Femur (tissue), 1 donor: ENCODE measurements at regions not wholly inside any gene's neighbourhood (a gene's known extent, or its start where the extent isn't known, plus 50 kb on each side); places are given as distances from the start of the nearest gene placed in this dataset.
"Not testable (repeated sequence)": the region's sequence is repeated elsewhere in the genome, so short reads cannot be mapped to it uniquely, and the experiment has no call there.

Experiments used
- DNase-seq: peaks from one replicate; pipeline ENCODE4 v3.0.0-alpha.2; 2017

DNA sequence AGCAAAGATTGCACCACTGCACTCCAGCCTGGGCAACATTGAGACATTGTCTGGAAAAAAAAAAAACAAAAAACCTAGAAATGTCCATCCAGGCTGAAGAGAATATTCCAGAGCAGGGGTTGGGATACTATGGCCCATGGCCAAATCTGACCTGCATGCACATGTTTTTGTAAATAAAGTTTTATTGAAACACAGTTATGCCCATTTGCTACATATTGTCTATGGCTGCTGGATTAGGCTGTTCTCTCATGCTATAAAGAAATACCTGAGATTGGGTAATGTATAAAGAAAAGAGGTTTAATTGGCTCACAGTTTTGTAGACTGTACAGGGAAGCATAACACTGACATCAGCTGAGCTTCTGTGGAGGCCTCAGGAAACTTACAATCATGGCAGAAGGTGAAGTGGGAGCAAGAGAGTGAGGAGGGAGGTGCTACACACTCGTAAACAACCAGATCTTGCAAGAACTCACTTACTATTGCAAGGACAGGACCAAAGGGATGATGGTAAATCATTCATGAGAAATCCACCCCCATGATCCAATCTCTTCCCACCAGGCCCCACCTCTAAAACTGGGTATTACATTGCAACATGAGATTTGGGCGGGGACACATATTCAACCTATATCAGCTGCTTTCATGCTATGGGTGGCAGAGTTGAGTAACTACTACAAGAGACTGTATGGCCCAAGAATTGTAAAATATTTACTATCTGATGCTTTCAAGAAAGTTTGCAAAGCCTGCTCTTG is 137.8 kb upstream of the ROPN1B start:
- DNase-seq = not testable (repeated sequence)

- DNase-seq = not testable (repeated sequence)
These were observed 133.4 kb upstream of the ROPN1B start for GRCh38 chr3:125835562-125835961.

DNA sequence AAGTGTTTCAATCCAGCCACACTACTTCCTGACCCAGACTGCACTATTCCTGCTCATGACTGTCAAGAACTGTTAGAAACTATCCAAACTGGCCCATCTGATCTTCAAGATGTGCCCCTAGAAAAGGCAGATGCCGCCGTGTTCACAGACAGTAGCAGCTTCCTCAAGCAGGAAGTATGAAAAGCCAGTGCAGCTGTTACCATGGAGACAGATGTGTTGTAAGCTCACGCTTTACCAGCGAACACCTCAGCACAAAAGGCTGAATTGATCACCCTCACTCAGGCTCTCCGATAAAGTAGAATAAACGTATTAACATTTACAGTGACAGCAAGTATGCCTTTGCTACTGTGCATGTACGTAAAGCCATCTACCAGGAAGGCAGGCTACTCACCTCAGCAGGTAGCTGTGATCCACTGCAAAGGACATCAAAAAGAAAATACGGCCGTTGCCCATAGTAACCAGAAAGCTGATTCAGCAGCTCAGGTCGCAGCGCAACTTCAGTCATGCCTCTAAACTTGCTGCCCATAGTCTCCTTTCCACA is 132.9 kb upstream of the ROPN1B start:
- not testable (repeated sequence) for DNase-seq

DNA sequence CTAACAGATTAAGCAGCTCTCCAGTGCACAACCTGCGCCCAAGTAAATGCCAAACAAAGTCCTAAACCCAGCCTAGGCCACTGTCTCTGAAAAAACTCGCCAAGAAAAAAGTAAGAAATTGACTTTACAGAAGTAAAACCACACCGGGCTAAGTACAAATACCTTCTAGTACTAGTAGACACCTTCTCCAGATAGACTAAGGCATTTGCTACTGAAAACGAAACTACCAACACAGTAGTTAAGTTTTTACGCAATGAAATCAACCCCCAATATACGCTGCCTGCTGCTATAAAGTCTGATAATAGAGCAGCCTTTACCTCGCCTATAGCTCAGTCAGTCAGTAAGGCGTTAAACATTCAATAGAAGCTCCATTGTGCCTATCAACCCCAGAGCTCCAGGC is 132.2 kb upstream of the ROPN1B start:
- DNase-seq = not testable (repeated sequence)

DNA sequence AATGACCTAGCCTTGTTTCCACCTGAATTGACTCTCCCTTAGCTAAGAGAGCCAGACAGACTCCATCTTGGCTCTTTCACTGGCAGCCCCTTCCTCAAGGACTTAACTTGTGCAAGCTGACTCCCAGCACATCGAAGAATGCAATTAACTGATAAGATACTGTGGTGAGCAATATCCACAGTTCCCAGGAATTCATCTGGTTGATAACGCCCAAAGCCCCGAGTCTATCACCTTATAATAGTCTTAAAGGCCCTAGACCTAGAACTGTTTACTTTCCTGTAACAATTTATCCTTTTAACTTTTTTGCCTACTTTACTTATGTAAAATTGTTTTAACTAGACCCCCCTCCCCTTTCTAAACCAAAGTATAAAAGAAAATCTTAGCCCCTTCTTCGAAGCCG is 130.1 kb upstream of the ROPN1B start:
- DNase-seq = not testable (repeated sequence)

DNA sequence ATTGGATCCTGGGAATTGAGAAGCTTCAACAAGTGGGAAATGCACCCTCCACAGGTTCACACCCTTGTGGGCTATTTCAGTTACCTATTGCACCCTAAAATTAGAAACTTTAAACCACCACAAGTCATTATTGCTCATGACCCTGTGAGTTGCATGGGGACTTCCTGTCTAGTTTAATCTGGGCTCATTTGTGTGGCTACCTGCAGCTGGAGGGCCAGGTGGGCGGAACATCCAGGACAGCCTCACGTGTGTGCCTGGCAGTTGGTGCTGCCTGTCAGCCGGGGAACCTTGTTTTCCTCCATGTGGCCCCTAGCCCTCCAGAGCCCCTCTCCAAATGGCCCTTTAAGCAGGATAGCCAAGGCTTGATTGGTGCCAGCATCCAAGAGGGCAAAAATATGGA is 128.5 kb upstream of the ROPN1B start:
- DNase-seq = not testable (repeated sequence)

DNA sequence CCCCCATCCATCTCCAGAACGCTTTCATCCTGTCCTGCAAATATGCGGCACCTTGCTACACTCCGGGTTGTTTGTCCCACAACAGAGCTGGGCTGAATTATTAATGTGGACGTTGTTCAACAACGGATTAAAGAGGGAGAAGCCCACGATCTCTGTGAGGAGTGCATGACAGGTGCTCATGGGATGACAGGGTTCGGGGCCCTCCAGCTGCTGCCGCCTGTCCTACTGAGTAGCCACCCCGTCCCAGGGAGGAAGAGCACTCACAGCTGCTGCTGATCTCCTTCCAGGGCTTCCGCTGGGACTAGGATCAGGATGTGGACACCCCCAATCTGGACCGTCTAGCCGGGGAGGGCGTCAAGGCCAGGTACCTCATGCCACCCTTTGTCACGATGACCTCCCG is 121.0 kb upstream of the ROPN1B start:
- DNase-seq = peak; percentile 40

- DNase-seq = not testable (repeated sequence)
These were observed 114.0 kb upstream of the ROPN1B start for GRCh38 chr3:125855006-125855405.

- DNase-seq = not testable (repeated sequence)
These were observed 108.4 kb upstream of the ROPN1B start for GRCh38 chr3:125860547-125860946.

DNA sequence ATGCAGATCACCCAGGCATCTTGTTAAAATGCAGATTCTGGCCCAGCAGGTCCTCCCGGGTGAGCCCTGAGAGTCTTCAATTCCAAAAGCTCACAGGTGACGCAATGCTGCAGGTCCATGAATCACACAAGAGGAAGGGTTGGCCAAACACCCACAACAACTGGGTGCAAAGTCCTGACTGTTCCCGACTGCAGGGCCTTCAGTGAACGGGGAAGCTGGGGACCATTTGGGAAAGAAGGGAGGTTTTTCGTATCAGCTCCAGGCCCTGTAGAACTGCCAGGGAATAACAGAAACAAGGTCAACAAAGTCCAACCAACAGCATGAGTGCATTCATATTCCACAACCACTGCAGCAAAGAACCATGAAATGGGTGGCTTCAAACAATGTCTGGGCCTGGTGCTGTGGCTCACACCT is 106.1 kb upstream of the ROPN1B start:
- DNase-seq = not testable (repeated sequence)

GRCh38 chr3:125864532-125864931 is 104.4 kb upstream of the ROPN1B start:
- DNase-seq = not testable (repeated sequence)

- DNase-seq = peak; percentile 70
These were observed 83.0 kb upstream of the ROPN1B start for GRCh38 chr3:125886006-125886405.

GRCh38 chr3:125899181-125899580 is 69.8 kb upstream of the ROPN1B start:
- not testable (repeated sequence) for DNase-seq

DNA sequence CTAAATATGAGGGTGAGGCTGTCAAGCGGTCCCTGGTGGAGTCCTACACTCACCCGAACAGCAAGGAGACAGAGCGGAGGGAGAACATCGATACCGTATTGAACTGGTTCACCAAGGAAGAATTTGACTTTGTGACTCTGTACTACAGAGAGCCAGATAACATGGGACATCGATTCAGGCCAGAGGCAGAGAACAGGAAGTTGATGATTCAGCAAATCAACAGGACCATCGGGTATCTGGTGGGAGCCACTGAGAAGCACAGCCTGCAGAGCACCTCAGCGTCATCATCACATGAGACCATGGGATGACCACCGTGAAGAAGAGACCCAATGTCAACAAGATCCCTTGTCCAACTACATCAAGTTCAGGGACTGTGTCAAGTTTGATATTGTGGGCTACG is 67.5 kb upstream of the ROPN1B start:
- DNase-seq = not testable (repeated sequence)

DNA sequence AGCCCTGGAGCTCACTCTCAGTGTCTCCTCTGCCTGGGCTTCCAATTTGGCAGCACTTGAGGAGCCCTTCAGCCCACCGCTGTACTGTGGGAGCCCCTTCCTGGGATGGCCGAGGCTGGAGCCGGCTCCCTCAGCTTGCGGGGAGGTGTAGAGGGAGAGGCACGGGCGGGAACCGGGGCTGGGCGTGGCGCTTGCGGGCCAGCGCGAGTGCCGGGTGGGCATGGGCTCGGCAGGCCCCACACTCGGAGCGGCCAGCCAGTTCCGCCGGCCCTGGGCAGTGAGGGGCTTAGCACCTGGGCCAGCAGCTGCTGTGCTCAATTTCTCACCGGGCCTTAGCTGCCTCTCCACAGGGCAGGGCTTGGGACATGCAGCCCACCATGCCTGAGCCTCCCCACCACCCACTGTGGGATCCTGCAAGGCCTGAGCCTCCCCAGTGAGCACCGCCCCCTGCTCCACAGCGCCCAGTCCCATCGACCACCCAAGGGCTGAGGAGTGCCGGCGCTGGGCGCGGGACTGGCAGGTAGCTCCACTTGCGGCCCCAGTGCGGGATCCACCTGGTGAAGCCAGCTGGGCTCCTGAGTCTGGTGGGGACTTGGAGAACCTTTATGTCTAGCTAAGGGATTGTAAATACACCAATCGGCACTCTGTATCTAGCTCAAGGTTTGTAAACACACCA is 65.1 kb upstream of the ROPN1B start:
- not testable (repeated sequence) for DNase-seq

DNA sequence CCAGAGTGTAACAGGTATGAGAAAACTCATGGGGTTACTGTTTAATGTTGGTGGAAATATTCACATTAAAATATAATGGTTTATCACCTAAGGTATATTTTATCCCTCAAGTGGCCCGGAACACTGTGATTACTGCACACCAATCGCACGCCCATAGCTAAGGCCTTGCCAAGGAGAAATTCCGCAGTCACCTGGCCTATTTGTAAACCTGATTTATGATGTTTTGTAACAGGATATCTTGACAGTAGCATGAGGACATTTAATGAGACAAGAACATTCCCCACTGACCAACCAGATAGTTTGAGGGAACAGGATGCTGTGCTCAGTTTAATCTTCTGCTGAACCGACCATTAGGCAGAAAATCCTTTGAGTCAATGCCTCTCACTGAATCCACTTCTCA is 61.7 kb upstream of the ROPN1B start:
- DNase-seq = not testable (repeated sequence)

DNA sequence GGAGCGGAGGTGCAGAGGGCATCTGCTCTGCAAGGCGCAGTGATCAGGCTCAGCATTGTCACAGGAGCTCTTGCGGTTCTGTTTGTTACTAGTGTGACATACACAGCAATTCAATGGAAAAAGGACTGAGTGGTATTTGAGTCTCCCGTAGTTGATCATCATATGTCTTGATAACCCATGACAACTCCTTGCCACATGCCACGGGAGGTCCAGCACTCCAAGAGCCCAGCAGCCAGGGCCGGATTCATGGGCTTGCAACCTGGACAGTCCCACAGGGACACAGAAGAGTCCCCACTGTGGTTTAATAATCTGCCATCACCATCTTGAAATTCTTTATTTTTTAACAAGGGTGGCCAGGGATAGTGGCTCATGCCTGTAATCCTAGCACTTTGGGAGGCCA is 58.1 kb upstream of the ROPN1B start:
- DNase-seq = not testable (repeated sequence)

DNA sequence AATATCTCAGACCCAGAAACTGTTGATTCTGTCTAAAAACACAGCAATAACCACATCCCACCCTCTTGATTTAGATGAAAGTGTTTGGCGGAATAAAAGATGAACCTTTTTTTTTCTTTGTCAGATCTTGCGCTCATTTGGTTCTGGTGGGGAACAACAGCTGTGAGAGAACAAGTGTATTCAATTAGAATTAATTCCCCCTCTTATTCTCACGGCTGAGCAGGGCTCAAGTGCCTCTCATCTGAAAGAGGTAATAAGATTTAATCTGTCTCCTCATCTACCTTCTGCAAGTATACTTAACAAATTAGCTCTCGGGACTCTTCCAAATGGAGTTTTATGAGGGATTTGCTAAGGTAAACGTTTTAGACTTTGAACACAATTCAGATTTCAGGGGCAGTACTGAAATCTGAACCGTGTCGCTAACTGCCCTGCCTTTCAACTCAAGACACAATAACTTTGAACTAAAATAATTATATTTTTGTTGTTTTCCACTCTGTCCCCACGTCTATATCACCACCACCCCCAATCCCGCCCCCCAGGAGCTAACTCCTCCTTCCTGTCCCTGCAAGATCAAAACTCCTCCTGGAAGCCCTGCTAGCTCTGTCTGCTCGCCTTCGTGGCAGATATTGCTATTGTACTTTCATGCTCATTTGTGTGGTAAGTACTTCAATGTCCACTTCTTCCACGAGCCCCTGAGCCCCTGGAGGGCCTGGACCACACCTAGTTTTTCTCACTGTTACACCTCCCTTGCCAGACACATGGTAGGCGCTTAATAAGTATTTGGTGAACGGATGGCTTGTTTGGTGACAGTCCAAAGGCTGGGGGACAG is 54.2 kb upstream of the ROPN1B start:
- DNase-seq = peak; percentile 29

DNA sequence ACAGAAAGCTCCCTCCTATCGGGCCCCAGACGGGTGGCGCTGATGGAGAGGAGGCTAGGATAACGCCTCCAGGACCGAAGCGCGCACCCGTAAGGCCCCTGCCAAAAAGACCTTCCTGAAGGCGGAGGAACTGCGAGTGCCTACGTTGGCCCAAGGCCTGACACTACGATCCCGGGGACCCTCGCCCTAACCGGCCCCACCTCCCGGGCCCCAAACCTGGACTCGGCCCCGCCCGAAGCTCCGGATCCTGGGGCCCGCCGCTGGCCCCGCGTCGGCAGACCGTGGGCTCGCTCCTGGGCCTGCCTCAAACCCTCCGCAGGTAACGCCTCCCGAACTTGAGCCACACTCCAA is 53.6 kb upstream of the ROPN1B start:
- DNase-seq = peak; percentile 58

- DNase-seq = peak; percentile 100
These were observed 53.1 kb upstream of the ROPN1B start for GRCh38 chr3:125915792-125916375.

DNA sequence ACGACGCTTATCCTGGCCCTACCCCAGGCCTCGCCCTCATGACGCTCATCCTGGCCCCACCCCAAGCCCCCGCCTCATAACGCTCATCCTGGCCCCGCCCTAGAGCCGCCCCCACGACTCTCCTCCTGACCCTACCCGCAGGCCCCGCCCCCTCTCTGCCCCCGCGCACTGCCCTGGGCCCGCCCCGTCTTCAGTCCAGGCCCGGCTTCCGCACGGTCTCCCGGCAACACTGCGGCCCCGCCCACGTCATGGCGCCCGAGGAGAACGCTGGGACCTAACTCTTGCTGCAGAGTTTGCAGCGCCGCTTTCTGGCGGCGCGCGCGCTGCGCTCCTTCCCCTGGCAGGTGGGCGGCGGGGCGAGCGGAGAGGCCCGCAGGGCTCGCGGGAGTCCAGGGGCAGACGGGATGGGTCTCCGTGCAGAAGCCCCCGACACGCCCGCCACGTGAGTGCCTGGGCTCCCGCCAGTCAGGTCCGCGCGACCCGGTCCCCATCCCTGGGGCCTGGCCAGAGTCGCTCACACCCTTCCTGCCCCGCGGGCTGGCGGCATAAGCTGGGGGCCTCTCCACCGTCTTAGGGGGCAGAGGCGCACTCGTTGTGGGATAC is 52.5 kb upstream of the ROPN1B start:
- DNase-seq = peak; percentile 99

DNA sequence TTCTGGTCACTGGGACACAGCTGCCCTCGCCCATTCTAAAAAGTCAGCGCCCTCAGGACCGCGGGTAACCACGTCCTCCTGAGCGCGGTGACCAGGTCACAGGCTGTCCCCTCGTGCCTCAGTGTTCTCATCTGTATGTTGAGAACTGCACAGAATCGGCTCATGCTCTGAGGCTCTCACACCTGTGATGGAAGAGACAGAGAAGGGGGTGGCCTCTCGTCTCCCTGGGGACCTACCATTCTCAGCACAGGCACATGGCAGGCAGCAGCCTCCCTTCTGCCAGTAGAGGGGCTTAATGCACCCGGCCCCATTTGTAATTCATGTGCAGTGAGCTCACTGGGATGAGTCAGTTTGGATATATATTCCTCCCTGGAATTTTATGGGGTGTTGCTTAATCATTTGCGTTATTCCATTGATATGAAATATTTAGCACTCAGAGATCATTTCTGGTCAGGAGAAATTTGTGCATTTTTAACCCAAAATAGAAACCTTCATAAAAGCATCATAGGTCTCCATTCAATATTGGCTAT is 51.9 kb upstream of the ROPN1B start:
- peak; percentile 59 for DNase-seq
